ENCODE measurements at regions not wholly inside any gene's neighbourhood (a gene's known extent, or its start where the extent isn't known, plus 50 kb on each side); places are given as distances from the start of the nearest gene placed in this dataset.

GRCh38 chr11:37560991-37561390, 963.0 kb upstream of the RAG2 start:
- Histone ChIP-seq H3K4me3 (no peak overlapping the region), H3K4me1 (no peaks in the 10 kb centered on the region), H3K36me3 (no peaks in the 10 kb centered on the region), H3K27ac (no peak overlapping the region), H3K9me3 (no peaks in the 10 kb centered on the region), H3K27me3 (no peaks in the 10 kb centered on the region)
- TF ChIP-seq POLR2A (IDR thresholded peaks at IDR 0.05) (no peak), CTCF (IDR thresholded peaks at IDR 0.05) (no peak)
- intact Hi-C loops (cut with DNase I; ENCODE audit: low total_unique reads) = no loop called here
- DNase-seq = no peak

- H3K4me1 ChIP-seq = no peaks in the 10 kb centered on the region
- H3K4me3 ChIP-seq = no peak overlapping the region
- TF ChIP-seq POLR2A (IDR thresholded peaks at IDR 0.05) (no peak), CTCF (IDR thresholded peaks at IDR 0.05) (no peak)
- intact Hi-C loops (cut with DNase I; ENCODE audit: low total_unique reads) = no loop called here
- no peak overlapping the region for H3K27ac ChIP-seq
- DNase-seq = no peak
- H3K36me3 ChIP-seq = no peaks in the 10 kb centered on the region
- no peaks in the 10 kb centered on the region for H3K27me3 ChIP-seq
- no peaks in the 10 kb centered on the region for H3K9me3 ChIP-seq
These were observed 962.3 kb upstream of the RAG2 start for GRCh38 chr11:37560346-37560745.

DNA sequence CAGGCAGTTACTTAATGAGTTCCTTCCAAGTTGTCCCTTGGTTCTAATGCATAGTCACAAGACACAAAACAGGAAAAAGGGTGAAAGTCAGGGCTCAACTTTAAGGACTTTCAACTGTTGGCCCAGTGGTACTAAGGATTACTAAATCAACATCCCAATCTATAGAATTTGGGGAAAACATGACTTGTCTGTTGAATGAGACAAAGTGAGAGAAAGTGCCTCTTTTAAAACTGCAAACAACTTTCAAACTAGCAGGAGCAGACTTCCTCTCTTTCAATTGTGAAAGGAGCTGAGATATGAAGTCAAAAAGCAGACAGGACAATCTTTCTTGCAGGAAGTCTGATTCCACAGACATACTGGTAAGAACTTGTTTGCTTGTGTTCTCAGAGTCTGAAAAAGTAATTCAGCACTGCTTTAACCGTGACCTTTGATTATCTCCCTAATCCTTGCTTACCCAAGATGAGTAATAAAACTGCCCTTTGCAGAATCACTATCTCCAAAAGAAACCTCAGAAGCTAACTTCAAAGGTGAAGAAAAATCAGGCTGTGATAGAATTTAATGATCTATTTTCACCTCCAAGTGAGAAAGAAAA, 960.7 kb upstream of the RAG2 start:
- DNase-seq = no peak
- Histone ChIP-seq H3K27me3 (no peaks in the 10 kb centered on the region), H3K27ac (no peak overlapping the region), H3K4me1 (no peaks in the 10 kb centered on the region), H3K36me3 (no peaks in the 10 kb centered on the region), H3K9me3 (no peaks in the 10 kb centered on the region), H3K4me3 (no peak overlapping the region)
- intact Hi-C loops (cut with DNase I; ENCODE audit: low total_unique reads) = no loop called here
- TF ChIP-seq CTCF (IDR thresholded peaks at IDR 0.05) (no peak), POLR2A (IDR thresholded peaks at IDR 0.05) (no peak)

- DNase-seq = no peak
- TF ChIP-seq POLR2A (IDR thresholded peaks at IDR 0.05) (no peak), CTCF (IDR thresholded peaks at IDR 0.05) (no peak)
- no peaks in the 10 kb centered on the region for H3K9me3 ChIP-seq
- intact Hi-C loops (cut with DNase I; ENCODE audit: low total_unique reads) = no loop called here
- no peak overlapping the region for H3K4me3 ChIP-seq
- no peaks in the 10 kb centered on the region for H3K4me1 ChIP-seq
- H3K27ac ChIP-seq = no peak overlapping the region
- no peaks in the 10 kb centered on the region for H3K36me3 ChIP-seq
- no peaks in the 10 kb centered on the region for H3K27me3 ChIP-seq
These were observed 960.0 kb upstream of the RAG2 start for GRCh38 chr11:37557990-37558389.

GRCh38 chr11:37552284-37552683, 954.2 kb upstream of the RAG2 start:
- Histone ChIP-seq H3K4me1 (no peaks in the 10 kb centered on the region), H3K27me3 (no peaks in the 10 kb centered on the region), H3K9me3 (no peaks in the 10 kb centered on the region), H3K4me3 (no peak overlapping the region), H3K27ac (no peak overlapping the region), H3K36me3 (no peaks in the 10 kb centered on the region)
- TF ChIP-seq POLR2A (IDR thresholded peaks at IDR 0.05) (no peak), CTCF (IDR thresholded peaks at IDR 0.05) (no peak)
- intact Hi-C loops (cut with DNase I; ENCODE audit: low total_unique reads) = no loop called here
- no peak for DNase-seq

Measured in uterus (tissue), 3 donors.